Breast epithelium (tissue), 4 donors: ENCODE measurements at regions not wholly inside any gene's neighbourhood (a gene's known extent, or its start where the extent isn't known, plus 50 kb on each side); places are given as distances from the start of the nearest gene placed in this dataset.

Source experiments
- DNase-seq, 2 donors: peaks; one replicate each; pipeline ENCODE4 v3.0.0-alpha.2; 2019; ENCODE audit warnings: low spot score in 2 of 2
- H3K27ac ChIP-seq, 2 donors: fragments of 200-600 bp; sonication (generic) in 1 of 2; one replicate each; pipeline ENCODE4 v1.5.1; 2016 to 2019; ENCODE audit warnings: mild to moderate bottlenecking in 1 of 2
- H3K27me3 ChIP-seq, 2 donors: fragments of 200-600 bp; sonication (generic) in 1 of 2; one replicate each; pipeline versions ENCODE4 v1.5.1 to v1.6.0; 2017 to 2019; ENCODE audit warnings: control low read depth in 1 of 2, mild to moderate bottlenecking in 1 of 2
- H3K36me3 ChIP-seq: fragments of 200-600 bp; one replicate; pipeline ENCODE4 v1.5.1; 2019
- H3K4me1 ChIP-seq, 2 donors: fragments of 200-600 bp; sonication (generic); one replicate each; pipeline ENCODE4 v1.5.1; 2016 to 2019; ENCODE audit warnings: control low read depth in 1 of 2
- H3K4me3 ChIP-seq, 3 donors: fragments of 200-600 bp; sonication (generic); 1 replicate in 2 of 3; 2 replicates in 1 of 3; pipeline ENCODE4 v1.5.1; 2016 to 2019; ENCODE audit warnings: mild to moderate bottlenecking in 3 of 3, moderate library complexity in 2 of 3
- H3K9me3 ChIP-seq, 2 donors: fragments of 200-600 bp; sonication (generic) in 1 of 2; one replicate each; pipeline ENCODE4 v1.5.1; 2016 to 2019; ENCODE audit warnings: control low read depth in 1 of 2
- CTCF ChIP-seq, 3 donors: fragments of 450-650 bp; IDR thresholded peaks; one replicate each; pipeline ENCODE4 v1.5.1; 2016 to 2017; ENCODE audit warnings: antibody characterized with exemption in 3 of 3, mild to moderate bottlenecking in 3 of 3, moderate library complexity in 3 of 3
- POLR2A ChIP-seq: fragments of 450-650 bp; IDR thresholded peaks from one replicate; pipeline ENCODE4 v1.6.1; 2016; ENCODE audit warnings: antibody characterized with exemption, mild to moderate bottlenecking, moderate library complexity
- POLR2AphosphoS5 ChIP-seq, 3 donors: sonication (generic); formaldehyde crosslinking; IDR thresholded peaks; one replicate each; pipeline ENCODE4 v1.6.1; 2017; ENCODE audit warnings: antibody characterized with exemption in 3 of 3
- intact Hi-C: fragments of 100-400 bp; cut with DNase I; formaldehyde crosslinking; loops from one replicate; pipeline ENCODE4 v1.15.1; 2023; ENCODE audit warnings: low total_unique reads

- Histone ChIP-seq H3K36me3 (no peaks in the 10 kb centered on the region), H3K27me3 (no peaks in the 10 kb centered on the region), H3K27ac (no peak overlapping the region), H3K4me3 (no peak overlapping the region), H3K4me1 (no peaks in the 10 kb centered on the region), H3K9me3 (no peaks in the 10 kb centered on the region)
- no peak for DNase-seq
- no peak for TF ChIP-seq CTCF (IDR thresholded peaks at IDR 0.05)
- no peak for TF ChIP-seq POLR2A
- TF ChIP-seq POLR2AphosphoS5 (IDR thresholded peaks at IDR 0.05), result no peak
- intact Hi-C loops, result no loop called here
Observed at GRCh38 chr15:37638116-37638515, 296.3 kb upstream of the TMCO5A start.

- H3K9me3 ChIP-seq, result no peaks in the 10 kb centered on the region
- H3K36me3 ChIP-seq, result no peaks in the 10 kb centered on the region
- TF ChIP-seq POLR2AphosphoS5 (IDR thresholded peaks at IDR 0.05) (no peak), POLR2A (no peak), CTCF (IDR thresholded peaks at IDR 0.05) (no peak)
- H3K27me3 ChIP-seq, result no peaks in the 10 kb centered on the region
- DNase-seq, result no peak
- H3K4me3 ChIP-seq, result no peak overlapping the region
- H3K27ac ChIP-seq, result no peak overlapping the region
- H3K4me1 ChIP-seq, result no peaks in the 10 kb centered on the region
- intact Hi-C loops, result no loop called here
Observed at GRCh38 chr15:37638691-37639090, 295.7 kb upstream of the TMCO5A start.

- H3K27ac ChIP-seq, result no peak overlapping the region
- no peaks in the 10 kb centered on the region for H3K4me1 ChIP-seq
- intact Hi-C loops, result no loop called here
- DNase-seq, result no peak
- no peaks in the 10 kb centered on the region for H3K27me3 ChIP-seq
- no peaks in the 10 kb centered on the region for H3K36me3 ChIP-seq
- TF ChIP-seq CTCF (IDR thresholded peaks at IDR 0.05) (no peak), POLR2AphosphoS5 (IDR thresholded peaks at IDR 0.05) (no peak), POLR2A (no peak)
- peaks cover 5 to 31% of the 10 kb centered on the region in 2 donors for H3K9me3 ChIP-seq
- no peak overlapping the region for H3K4me3 ChIP-seq
Observed at GRCh38 chr15:37652646-37653417, 281.6 kb upstream of the TMCO5A start.

GRCh38 chr15:37678124-37678523 is 256.3 kb upstream of the TMCO5A start:
- TF ChIP-seq CTCF (IDR thresholded peaks at IDR 0.05) (no peak), POLR2A (no peak), POLR2AphosphoS5 (IDR thresholded peaks at IDR 0.05) (no peak)

GRCh38 chr15:37679627-37680026 is 254.8 kb upstream of the TMCO5A start:
- intact Hi-C loops, result no loop called here
- Histone ChIP-seq H3K36me3 (no peaks in the 10 kb centered on the region), H3K4me3 (no peak overlapping the region), H3K27ac (no peak overlapping the region), H3K4me1 (no peaks in the 10 kb centered on the region), H3K27me3 (no peaks in the 10 kb centered on the region), H3K9me3 (no peaks in the 10 kb centered on the region)
- no peak for DNase-seq
- TF ChIP-seq POLR2A (no peak), CTCF (IDR thresholded peaks at IDR 0.05) (no peak), POLR2AphosphoS5 (IDR thresholded peaks at IDR 0.05) (no peak)

More at GRCh38 chr15:37678124-37678523, 256.3 kb upstream of the TMCO5A start:
- H3K4me3 ChIP-seq, result no peak overlapping the region
- intact Hi-C loops, result no loop called here
- no peaks in the 10 kb centered on the region for H3K9me3 ChIP-seq
- no peaks in the 10 kb centered on the region for H3K4me1 ChIP-seq
- no peak overlapping the region for H3K27ac ChIP-seq
- DNase-seq, result no peak
- no peaks in the 10 kb centered on the region for H3K36me3 ChIP-seq
- H3K27me3 ChIP-seq, result no peaks in the 10 kb centered on the region
